ENCODE measurements at regions not wholly inside any gene's neighbourhood (a gene's known extent, or its start where the extent isn't known, plus 50 kb on each side); places are given as distances from the start of the nearest gene placed in this dataset.

- TF ChIP-seq CTCF (IDR thresholded peaks at IDR 0.05; ENCODE audit: control insufficient read depth, insufficient read depth, low read depth, low read length, missing control alignments): peak; percentile 81
- no peak overlapping the region for H3K4me3 ChIP-seq (ENCODE audit: control insufficient read depth, low read depth, low read length)
- DNase-seq (ENCODE audit: low read depth): peak; percentile 16
Measured at GRCh38 chr12:104877103-104877705, 80.9 kb downstream of the SLC41A2 start.

- no peak for DNase-seq (ENCODE audit: low read depth)
- H3K4me3 ChIP-seq (ENCODE audit: control insufficient read depth, low read depth, low read length): no peak overlapping the region
- no peak for TF ChIP-seq CTCF (IDR thresholded peaks at IDR 0.05; ENCODE audit: control insufficient read depth, insufficient read depth, low read depth, low read length, missing control alignments)
Measured at GRCh38 chr12:104873374-104873773, 84.7 kb downstream of the SLC41A2 start.

GRCh38 chr12:104870797-104871196 lies 87.3 kb downstream of the SLC41A2 start:
- no peak overlapping the region for H3K4me3 ChIP-seq (ENCODE audit: control insufficient read depth, low read depth, low read length)
- TF ChIP-seq CTCF (IDR thresholded peaks at IDR 0.05; ENCODE audit: control insufficient read depth, insufficient read depth, low read depth, low read length, missing control alignments): no peak
- no peak for DNase-seq (ENCODE audit: low read depth)

DNA sequence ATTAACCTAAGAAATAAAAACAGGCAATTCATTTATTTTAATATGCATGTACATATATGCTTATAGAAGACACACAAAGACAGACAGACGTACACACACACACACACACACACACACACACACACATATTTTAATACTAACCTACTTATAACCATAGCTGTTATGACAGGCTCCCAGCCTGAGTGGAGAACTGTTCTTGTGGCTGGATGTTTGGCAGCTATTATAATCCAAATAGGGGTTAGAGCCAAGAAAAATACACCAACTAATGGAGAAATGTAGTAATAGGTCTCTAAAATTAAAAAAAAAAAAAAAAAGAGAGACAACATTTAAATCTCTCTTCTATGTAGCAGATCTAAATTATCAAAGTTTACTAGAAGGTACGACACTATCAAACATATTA lies 91.8 kb downstream of the SLC41A2 start:
- no peak for TF ChIP-seq CTCF (IDR thresholded peaks at IDR 0.05; ENCODE audit: control insufficient read depth, insufficient read depth, low read depth, low read length, missing control alignments)
- peak; percentile 33 for DNase-seq (ENCODE audit: low read depth)

DNA sequence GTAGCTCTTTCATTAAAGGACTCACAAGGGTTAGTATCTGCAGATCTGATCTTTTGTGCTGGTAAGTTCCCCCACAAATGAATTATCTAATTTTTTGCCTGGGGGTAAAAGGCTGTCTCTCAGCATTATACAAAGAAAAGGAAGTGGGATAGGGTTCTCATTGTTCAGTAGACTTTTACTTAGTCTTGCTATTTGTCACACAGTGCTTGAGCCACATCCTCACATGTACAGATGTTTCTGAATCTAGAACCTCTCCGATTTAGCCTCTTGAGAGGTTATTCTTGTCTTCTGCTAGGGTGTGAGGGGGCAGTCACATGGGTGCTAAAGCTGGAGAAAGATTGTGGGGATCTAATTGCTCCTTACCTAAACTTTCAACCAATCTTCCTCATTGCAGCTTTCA lies 93.0 kb downstream of the SLC41A2 start:
- H3K4me3 ChIP-seq (ENCODE audit: control insufficient read depth, low read depth, low read length): no peak overlapping the region
- TF ChIP-seq CTCF (IDR thresholded peaks at IDR 0.05; ENCODE audit: control insufficient read depth, insufficient read depth, low read depth, low read length, missing control alignments): no peak
- no peak for DNase-seq (ENCODE audit: low read depth)

More for the DNA sequence above, 91.8 kb downstream of the SLC41A2 start:
- no peak overlapping the region for H3K4me3 ChIP-seq (ENCODE audit: control insufficient read depth, low read depth, low read length)

DNA sequence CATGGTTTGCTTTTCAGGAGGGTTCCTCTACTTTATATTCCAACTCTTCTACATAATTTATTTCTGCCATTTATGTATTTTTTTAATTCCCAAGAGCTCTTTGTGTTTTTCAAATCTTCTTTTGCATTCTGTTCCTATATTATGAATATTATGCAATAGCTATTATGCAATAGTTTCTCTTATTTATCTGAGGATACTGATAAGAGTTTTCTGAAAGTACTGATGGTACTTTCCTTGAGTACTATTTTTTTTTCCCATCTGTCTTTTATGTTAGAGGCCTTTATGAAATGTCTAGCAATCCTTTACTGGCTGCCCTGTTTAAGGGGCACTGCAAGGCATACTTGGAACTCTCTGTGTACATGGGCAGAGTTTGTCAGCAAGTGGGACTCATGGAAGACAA lies 93.4 kb downstream of the SLC41A2 start:
- DNase-seq (ENCODE audit: low read depth): no peak
- no peak for TF ChIP-seq CTCF (IDR thresholded peaks at IDR 0.05; ENCODE audit: control insufficient read depth, insufficient read depth, low read depth, low read length, missing control alignments)
- no peak overlapping the region for H3K4me3 ChIP-seq (ENCODE audit: control insufficient read depth, low read depth, low read length)
